ENCODE measurements at regions not wholly inside any gene's neighbourhood (a gene's known extent, or its start where the extent isn't known, plus 50 kb on each side); places are given as distances from the start of the nearest gene placed in this dataset.

DNA sequence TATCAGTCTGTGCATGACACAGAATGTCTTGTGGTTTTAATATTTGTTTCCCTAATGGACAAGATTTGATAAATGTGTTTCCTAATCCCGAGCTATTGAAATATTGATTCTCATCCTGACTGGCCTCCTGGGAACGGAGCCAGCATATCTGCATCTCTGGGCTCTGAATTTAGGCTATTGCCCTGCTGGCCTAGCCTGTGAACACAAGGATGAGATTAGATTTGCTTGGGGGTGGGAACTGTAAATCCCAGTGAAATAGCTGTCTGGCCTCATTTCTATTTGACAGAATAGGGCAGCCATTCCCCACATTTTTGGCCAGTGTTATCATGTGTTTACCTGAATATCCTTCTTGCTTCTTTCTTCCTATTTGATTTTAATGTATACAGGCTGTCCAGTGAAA lies 198.4 kb upstream of the SOX4 start:
- H3K9me3 ChIP-seq (ENCODE audit: control insufficient read depth, low read length): no peaks in the 10 kb centered on the region
- no peak overlapping the region for H3K4me3 ChIP-seq (ENCODE audit: low read length)
- H3K27ac ChIP-seq (ENCODE audit: low read length): no peak overlapping the region
- 29% methylated on average over 2 of the region's 2 CpGs for WGBS
- DNase-seq: no peak
- no peaks in the 10 kb centered on the region for H3K4me1 ChIP-seq (ENCODE audit: control insufficient read depth, insufficient read depth, low read length)
- ATAC-seq: no peak
- intact Hi-C loops (cut with DNase I): no loop called here
- H3K27me3 ChIP-seq (ENCODE audit: control insufficient read depth, insufficient read depth): no peaks in the 10 kb centered on the region

DNA sequence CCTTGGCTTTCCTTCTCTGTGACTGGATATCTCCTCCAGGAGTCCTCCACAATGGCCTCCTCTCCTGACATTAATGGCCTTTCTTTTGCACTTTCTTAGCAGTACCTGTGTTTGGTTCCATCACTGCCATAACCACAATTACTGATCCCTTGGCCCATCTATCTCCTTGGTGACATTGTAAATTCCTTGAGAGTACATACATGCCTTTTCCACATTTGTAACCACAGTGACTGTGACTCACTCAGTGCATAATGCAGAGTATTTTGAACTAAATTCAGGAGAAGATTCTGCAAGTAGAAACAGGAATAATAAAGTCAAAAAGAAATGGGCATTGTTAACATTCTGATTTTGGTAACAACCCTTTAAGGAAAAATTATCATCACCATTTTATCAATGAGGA lies 197.2 kb upstream of the SOX4 start:
- no peak overlapping the region for H3K4me3 ChIP-seq (ENCODE audit: low read length)
- intact Hi-C loops (cut with DNase I): no loop called here
- ATAC-seq (no peak), DNase-seq (no peak)
- no peak overlapping the region for H3K27ac ChIP-seq (ENCODE audit: low read length)
- no peaks in the 10 kb centered on the region for H3K27me3 ChIP-seq (ENCODE audit: control insufficient read depth, insufficient read depth)
- H3K9me3 ChIP-seq (ENCODE audit: control insufficient read depth, low read length): no peaks in the 10 kb centered on the region
- no peaks in the 10 kb centered on the region for H3K4me1 ChIP-seq (ENCODE audit: control insufficient read depth, insufficient read depth, low read length)

DNA sequence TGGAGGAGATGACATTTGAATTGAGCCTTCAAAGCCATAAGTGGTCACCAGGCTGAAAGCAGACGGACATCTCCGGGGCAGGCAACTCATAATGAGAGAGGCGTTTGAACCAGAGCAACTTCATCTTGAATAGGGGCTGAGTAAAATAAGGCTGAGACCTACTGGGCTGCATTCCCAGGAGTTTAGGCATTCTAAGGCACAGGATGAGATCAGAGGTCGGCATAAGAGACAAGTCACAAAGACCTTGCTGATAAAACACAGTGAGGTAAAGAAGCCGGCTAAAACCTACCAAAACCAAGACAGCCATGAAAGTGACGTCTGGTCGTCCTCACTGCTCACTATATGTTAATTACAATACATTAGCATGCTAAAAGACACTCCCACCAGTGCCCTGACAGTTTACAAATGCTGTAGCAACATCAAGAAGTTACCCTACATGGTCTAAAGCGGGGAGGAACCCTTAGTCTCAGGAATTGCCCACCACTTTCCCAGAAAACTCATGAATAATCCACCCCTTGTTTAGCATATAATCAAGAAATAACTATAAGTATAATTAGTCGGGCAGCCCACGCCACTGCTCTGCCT lies 194.7 kb upstream of the SOX4 start:
- H3K27ac ChIP-seq (ENCODE audit: low read length): no peak overlapping the region
- no peak for DNase-seq
- 89% methylated on average over 10 of the region's 10 CpGs for WGBS
- intact Hi-C loops (cut with DNase I): no loop called here
- no peaks in the 10 kb centered on the region for H3K4me1 ChIP-seq (ENCODE audit: control insufficient read depth, insufficient read depth, low read length)
- H3K27me3 ChIP-seq (ENCODE audit: control insufficient read depth, insufficient read depth): no peaks in the 10 kb centered on the region
- no peaks in the 10 kb centered on the region for H3K9me3 ChIP-seq (ENCODE audit: control insufficient read depth, low read length)
- no peak overlapping the region for H3K4me3 ChIP-seq (ENCODE audit: low read length)
- ATAC-seq: no peak

DNA sequence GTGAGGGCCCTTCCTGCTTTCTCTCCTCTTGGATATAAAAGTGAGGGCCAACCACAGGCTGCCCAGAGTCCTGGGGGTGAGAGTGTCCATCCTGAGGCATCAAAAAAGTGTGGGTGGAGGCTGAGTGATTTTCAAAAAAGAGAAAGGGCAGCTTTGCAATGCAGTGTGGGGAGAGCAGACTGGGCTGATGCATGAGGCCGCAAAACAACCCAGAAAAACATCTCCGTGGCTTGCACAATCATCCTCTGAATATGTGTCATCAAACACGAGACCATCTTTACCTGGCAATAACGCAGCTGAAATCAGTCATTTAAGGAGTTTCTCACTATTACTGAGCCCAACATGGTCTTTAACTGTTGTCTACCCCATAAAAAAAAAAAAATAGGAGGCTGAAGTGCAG lies 191.2 kb upstream of the SOX4 start:
- WGBS: 78% methylated on average over 4 of the region's 4 CpGs
- no peak for ATAC-seq

DNA sequence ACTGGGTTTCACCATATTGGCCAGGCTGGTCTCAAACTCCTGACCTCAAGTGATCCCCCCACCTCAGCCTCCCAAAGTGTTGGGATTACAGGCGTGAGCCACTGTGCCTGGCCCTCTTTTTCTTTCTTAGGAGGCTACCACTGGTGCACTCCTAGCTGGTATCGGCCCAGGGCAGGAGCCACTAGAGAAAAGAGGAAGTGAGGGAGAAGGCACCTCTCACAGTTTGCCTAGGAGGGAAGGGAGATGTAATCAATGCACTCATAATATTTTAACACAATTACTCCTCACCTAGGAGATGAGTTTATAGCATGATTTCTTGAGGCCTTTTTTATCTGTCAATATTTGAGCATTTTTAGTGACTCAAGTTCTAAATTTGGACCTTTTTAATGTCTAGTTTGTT lies 189.0 kb upstream of the SOX4 start:
- H3K4me1 ChIP-seq (ENCODE audit: control insufficient read depth, insufficient read depth, low read length): no peaks in the 10 kb centered on the region
- DNase-seq: no peak
- no peaks in the 10 kb centered on the region for H3K9me3 ChIP-seq (ENCODE audit: control insufficient read depth, low read length)
- ATAC-seq: no peak
- H3K4me3 ChIP-seq (ENCODE audit: low read length): no peak overlapping the region
- WGBS: 86% methylated on average over 2 of the region's 2 CpGs
- no peak overlapping the region for H3K27ac ChIP-seq (ENCODE audit: low read length)
- H3K27me3 ChIP-seq (ENCODE audit: control insufficient read depth, insufficient read depth): no peaks in the 10 kb centered on the region
- intact Hi-C loops (cut with DNase I): no loop called here

More for the DNA sequence above, 191.2 kb upstream of the SOX4 start:
- Histone ChIP-seq H3K27me3 (ENCODE audit: control insufficient read depth, insufficient read depth) (no peaks in the 10 kb centered on the region), H3K27ac (ENCODE audit: low read length) (no peak overlapping the region), H3K4me3 (ENCODE audit: low read length) (no peak overlapping the region), H3K4me1 (ENCODE audit: control insufficient read depth, insufficient read depth, low read length) (no peaks in the 10 kb centered on the region), H3K9me3 (ENCODE audit: control insufficient read depth, low read length) (no peaks in the 10 kb centered on the region)
- intact Hi-C loops (cut with DNase I): no loop called here
- DNase-seq: no peak

DNA sequence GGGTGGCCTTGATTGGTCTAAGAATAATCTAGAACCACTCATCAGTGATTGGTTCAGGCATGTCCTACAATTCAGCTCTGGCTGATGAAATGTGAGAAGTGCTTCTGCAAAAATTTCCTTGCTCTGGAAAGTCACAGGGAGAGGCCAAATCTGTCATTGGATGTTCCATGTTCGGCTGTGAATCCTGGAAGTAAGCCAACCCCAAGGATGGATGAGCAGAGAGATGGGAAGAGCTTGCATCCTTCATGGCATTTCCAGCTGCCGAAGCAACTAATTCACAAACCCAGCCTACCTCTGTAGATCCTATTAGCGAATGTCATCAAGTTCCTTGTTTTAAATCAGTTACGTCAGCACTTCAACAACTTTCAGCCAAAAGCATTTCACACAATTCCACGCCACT lies 187.2 kb upstream of the SOX4 start:
- intact Hi-C loops (cut with DNase I): no loop called here
- H3K9me3 ChIP-seq (ENCODE audit: control insufficient read depth, low read length): no peaks in the 10 kb centered on the region
- no peaks in the 10 kb centered on the region for H3K27me3 ChIP-seq (ENCODE audit: control insufficient read depth, insufficient read depth)
- H3K4me1 ChIP-seq (ENCODE audit: control insufficient read depth, insufficient read depth, low read length): no peaks in the 10 kb centered on the region
- 50% methylated on average over 5 of the region's 5 CpGs for WGBS
- no peak overlapping the region for H3K4me3 ChIP-seq (ENCODE audit: low read length)
- ATAC-seq (no peak), DNase-seq (no peak)
- H3K27ac ChIP-seq (ENCODE audit: low read length): no peak overlapping the region

DNA sequence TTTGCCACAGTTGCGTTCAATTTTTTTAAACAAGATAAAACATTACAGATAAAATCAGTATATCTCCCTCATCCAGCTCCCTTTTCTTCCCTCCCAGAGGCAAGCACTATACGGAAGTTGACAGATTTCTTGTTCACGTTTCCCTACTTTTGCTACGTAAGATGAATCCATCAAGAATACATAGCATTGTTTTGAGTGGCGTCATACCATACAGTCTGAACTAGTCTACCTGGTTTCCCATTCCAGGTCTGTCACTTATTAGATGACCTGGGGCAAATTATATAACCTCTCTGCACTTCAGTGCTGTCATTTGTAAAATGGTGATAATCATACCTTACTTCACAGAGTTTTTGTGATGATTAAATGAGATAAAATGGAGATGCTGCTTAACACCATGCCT lies 184.3 kb upstream of the SOX4 start:
- 94% methylated on average over 5 of the region's 5 CpGs for WGBS
- no peaks in the 10 kb centered on the region for H3K4me1 ChIP-seq (ENCODE audit: control insufficient read depth, insufficient read depth, low read length)
- intact Hi-C loops (cut with DNase I): no loop called here

DNA sequence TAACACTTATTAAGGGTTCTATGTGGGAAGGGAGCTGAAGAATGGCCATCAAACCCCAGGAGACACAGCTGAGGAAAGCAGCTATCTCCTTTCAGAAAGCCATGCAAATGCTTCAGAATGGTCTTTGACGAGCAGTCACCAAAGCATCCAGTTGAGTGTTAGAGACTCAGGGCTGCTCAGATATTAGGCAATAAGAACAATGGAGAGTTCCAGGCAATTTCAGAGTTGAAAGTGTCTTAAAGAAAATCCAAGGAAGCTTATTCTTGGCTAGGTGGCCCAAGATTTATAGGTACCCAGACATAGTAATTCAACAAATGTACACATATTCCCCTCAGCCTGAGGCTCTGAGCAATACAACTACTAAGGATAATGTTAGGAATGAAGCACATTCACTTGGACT lies 180.1 kb upstream of the SOX4 start:
- no peaks in the 10 kb centered on the region for H3K4me1 ChIP-seq (ENCODE audit: control insufficient read depth, insufficient read depth, low read length)
- H3K27me3 ChIP-seq (ENCODE audit: control insufficient read depth, insufficient read depth): no peaks in the 10 kb centered on the region
- no peaks in the 10 kb centered on the region for H3K9me3 ChIP-seq (ENCODE audit: control insufficient read depth, low read length)
- H3K27ac ChIP-seq (ENCODE audit: low read length): no peak overlapping the region
- intact Hi-C loops (cut with DNase I): no loop called here
- H3K4me3 ChIP-seq (ENCODE audit: low read length): no peak overlapping the region
- DNase-seq: no peak
- ATAC-seq: no peak
- WGBS: 94% methylated on average over 1 of the region's 1 CpG

More for the DNA sequence above, 184.3 kb upstream of the SOX4 start:
- DNase-seq: no peak
- Histone ChIP-seq H3K27me3 (ENCODE audit: control insufficient read depth, insufficient read depth) (no peaks in the 10 kb centered on the region), H3K27ac (ENCODE audit: low read length) (no peak overlapping the region), H3K4me3 (ENCODE audit: low read length) (no peak overlapping the region), H3K9me3 (ENCODE audit: control insufficient read depth, low read length) (no peaks in the 10 kb centered on the region)
- ATAC-seq: no peak

DNA sequence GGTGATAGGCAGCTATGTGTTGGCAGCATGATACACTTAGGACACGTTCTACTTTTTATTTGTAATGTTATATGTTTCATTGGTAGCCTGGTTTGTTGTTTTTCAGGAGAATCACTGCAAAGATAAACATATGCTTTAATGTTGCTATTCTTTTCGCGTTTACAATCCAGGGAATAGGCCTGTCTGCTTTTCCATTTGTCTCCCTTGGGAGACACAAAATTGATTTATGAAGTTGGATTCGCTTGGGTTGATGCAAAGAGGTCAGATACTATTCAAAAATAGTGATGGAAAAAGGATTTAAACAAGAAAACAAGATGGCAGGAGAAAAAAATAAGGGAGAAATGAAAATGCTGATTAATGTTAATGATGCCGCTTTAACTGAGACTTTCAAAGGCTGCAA lies 179.5 kb upstream of the SOX4 start:
- DNase-seq (no peak), ATAC-seq (no peak)
- Histone ChIP-seq H3K9me3 (ENCODE audit: control insufficient read depth, low read length) (no peaks in the 10 kb centered on the region), H3K27ac (ENCODE audit: low read length) (no peak overlapping the region), H3K4me1 (ENCODE audit: control insufficient read depth, insufficient read depth, low read length) (no peaks in the 10 kb centered on the region), H3K27me3 (ENCODE audit: control insufficient read depth, insufficient read depth) (no peaks in the 10 kb centered on the region), H3K4me3 (ENCODE audit: low read length) (no peak overlapping the region)
- 80% methylated on average over 5 of the region's 5 CpGs for WGBS
- intact Hi-C loops (cut with DNase I): no loop called here

DNA sequence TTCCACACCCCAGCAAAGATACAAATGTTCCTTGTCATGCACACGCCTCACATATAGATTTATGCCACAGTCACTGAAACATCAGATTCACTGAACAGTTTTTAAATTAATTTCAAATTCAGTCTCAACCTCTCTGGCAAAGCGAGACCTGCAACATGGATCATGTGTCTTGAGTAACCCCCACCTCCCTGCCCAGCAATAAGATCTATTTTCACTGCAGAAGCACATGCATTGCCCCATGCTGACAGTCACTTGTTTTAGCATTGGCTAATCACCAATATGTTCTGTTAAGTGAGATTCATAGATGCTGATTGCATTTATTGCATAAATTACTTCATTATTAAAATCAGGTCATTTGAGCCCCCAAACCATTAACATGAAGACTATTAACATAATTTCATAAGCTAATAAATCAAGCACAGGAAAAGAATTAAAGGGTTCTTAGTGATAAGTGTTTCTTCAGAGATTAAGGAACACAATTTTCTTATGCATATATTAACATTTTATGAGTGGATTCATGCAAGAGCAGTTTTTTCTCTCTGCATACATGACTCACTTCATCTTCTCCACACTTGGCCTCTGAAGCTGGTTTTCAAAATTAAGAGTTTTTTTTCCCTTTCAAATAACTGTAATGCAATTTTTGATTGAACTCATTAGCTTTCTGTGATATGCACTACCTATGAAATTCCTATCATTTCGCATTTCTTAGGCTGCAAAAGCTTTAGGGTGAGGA lies 173.2 kb upstream of the SOX4 start:
- ATAC-seq: no peak
- intact Hi-C loops (cut with DNase I): no loop called here

DNA sequence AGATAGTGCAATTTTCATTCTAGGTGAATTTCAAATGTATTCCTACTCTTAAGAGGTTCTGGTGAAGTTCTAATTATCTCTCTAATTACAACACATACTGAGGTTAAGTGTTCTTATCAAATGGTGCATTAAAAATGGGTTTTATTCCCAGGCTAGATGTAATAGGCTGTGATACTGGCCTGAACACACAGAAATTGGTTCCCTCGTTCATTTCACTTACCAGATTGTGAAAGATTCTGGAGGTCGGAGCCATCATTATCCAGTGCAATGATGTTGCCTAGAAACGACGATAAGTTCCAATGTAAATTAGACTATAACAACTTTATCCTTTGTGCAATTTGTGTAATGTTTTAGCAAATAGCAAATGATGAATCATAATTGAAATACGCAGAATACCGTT lies 172.6 kb upstream of the SOX4 start:
- ATAC-seq: no peak
- Histone ChIP-seq H3K4me1 (ENCODE audit: control insufficient read depth, insufficient read depth, low read length) (no peaks in the 10 kb centered on the region), H3K27ac (ENCODE audit: low read length) (no peak overlapping the region), H3K4me3 (ENCODE audit: low read length) (no peak overlapping the region), H3K27me3 (ENCODE audit: control insufficient read depth, insufficient read depth) (no peaks in the 10 kb centered on the region), H3K9me3 (ENCODE audit: control insufficient read depth, low read length) (no peaks in the 10 kb centered on the region)
- intact Hi-C loops (cut with DNase I): no loop called here
- no peak for DNase-seq
- WGBS: 78% methylated on average over 6 of the region's 6 CpGs

More for the DNA sequence above, 173.2 kb upstream of the SOX4 start:
- no peak overlapping the region for H3K27ac ChIP-seq (ENCODE audit: low read length)
- no peak overlapping the region for H3K4me3 ChIP-seq (ENCODE audit: low read length)
- no peaks in the 10 kb centered on the region for H3K4me1 ChIP-seq (ENCODE audit: control insufficient read depth, insufficient read depth, low read length)
- WGBS: 92% methylated on average over 3 of the region's 3 CpGs
- H3K27me3 ChIP-seq (ENCODE audit: control insufficient read depth, insufficient read depth): no peaks in the 10 kb centered on the region
- DNase-seq: no peak
- H3K9me3 ChIP-seq (ENCODE audit: control insufficient read depth, low read length): no peaks in the 10 kb centered on the region
